ENCODE measurements at regions not wholly inside any gene's neighbourhood (a gene's known extent, or its start where the extent isn't known, plus 50 kb on each side); places are given as distances from the start of the nearest gene placed in this dataset.
"Not testable (repeated sequence)": the region's sequence is repeated elsewhere in the genome, so short reads cannot be mapped to it uniquely, and the experiment has no call there.

- no peak for DNase-seq
Measured at GRCh38 chr4:29243851-29244250, 1476.3 kb upstream of the PCDH7 start.

- DNase-seq = no peak
Measured at GRCh38 chr4:29259556-29259955, 1460.6 kb upstream of the PCDH7 start.

GRCh38 chr4:29262986-29263385 is 1457.2 kb upstream of the PCDH7 start:
- no peak for DNase-seq

GRCh38 chr4:29276150-29276549 is 1444.0 kb upstream of the PCDH7 start:
- no peak for DNase-seq

- DNase-seq = no peak
Measured at GRCh38 chr4:29277381-29277780, 1442.8 kb upstream of the PCDH7 start.

GRCh38 chr4:29278585-29278984 is 1441.6 kb upstream of the PCDH7 start:
- DNase-seq = no peak

GRCh38 chr4:29289118-29289517 is 1431.1 kb upstream of the PCDH7 start:
- DNase-seq = no peak

- DNase-seq = no peak
Measured at GRCh38 chr4:29295280-29295679, 1424.9 kb upstream of the PCDH7 start.

GRCh38 chr4:29304595-29304994 is 1415.6 kb upstream of the PCDH7 start:
- DNase-seq = no peak

GRCh38 chr4:29307256-29307655 is 1412.9 kb upstream of the PCDH7 start:
- DNase-seq = no peak

- DNase-seq = no peak
Measured at GRCh38 chr4:29307755-29308154, 1412.4 kb upstream of the PCDH7 start.

- no peak for DNase-seq
Measured at GRCh38 chr4:29309050-29309449, 1411.1 kb upstream of the PCDH7 start.

- no peak for DNase-seq
Measured at GRCh38 chr4:29310252-29310651, 1409.9 kb upstream of the PCDH7 start.

- DNase-seq = no peak
Measured at GRCh38 chr4:29311247-29311646, 1408.9 kb upstream of the PCDH7 start.

- no peak for DNase-seq
Measured at GRCh38 chr4:29319663-29320340, 1400.4 kb upstream of the PCDH7 start.

GRCh38 chr4:29320947-29321620 is 1399.1 kb upstream of the PCDH7 start:
- no peak for DNase-seq

- no peak for DNase-seq
Measured at GRCh38 chr4:29326004-29326403, 1394.2 kb upstream of the PCDH7 start.

- DNase-seq = no peak
Measured at GRCh38 chr4:29326816-29327215, 1393.4 kb upstream of the PCDH7 start.

- DNase-seq = peak; percentile 38
Measured at GRCh38 chr4:29336861-29337260, 1383.3 kb upstream of the PCDH7 start.

GRCh38 chr4:29372971-29373370 is 1347.2 kb upstream of the PCDH7 start:
- no peak for DNase-seq

- no peak for DNase-seq
Measured at GRCh38 chr4:29375716-29376115, 1344.5 kb upstream of the PCDH7 start.

GRCh38 chr4:29378237-29378636 is 1341.9 kb upstream of the PCDH7 start:
- not testable (repeated sequence) for DNase-seq

GRCh38 chr4:29390921-29391320 is 1329.2 kb upstream of the PCDH7 start:
- no peak for DNase-seq

GRCh38 chr4:29405116-29405515 is 1315.1 kb upstream of the PCDH7 start:
- DNase-seq = no peak

- DNase-seq = no peak
Measured at GRCh38 chr4:29415771-29416170, 1304.4 kb upstream of the PCDH7 start.
